ENCODE measurements at regions not wholly inside any gene's neighbourhood (a gene's known extent, or its start where the extent isn't known, plus 50 kb on each side); places are given as distances from the start of the nearest gene placed in this dataset.

DNA sequence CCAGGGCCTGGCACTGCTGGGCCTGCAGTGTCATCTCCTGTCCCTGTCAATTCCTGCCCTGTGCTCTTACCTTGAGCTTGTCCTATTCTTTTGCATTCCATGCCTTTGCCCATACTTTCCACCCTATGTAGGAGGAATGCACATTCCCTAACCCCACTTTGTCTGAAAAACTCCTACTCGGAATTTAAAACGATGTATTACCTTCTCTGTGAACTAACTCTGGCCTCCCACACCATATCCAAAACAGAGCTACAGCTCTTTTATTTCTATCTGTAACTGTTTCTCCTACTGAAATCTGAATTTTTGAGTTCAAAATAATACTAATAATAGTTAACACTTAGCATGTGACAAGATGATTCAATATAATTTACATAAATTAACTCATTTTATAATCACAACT, 353.7 kb downstream of the FRK start:
- TF ChIP-seq ZNF331 (CRISPR knock-in tag; IDR thresholded peaks at IDR 0.05; ENCODE audit: low read depth) (no peak), ZNF462 (CRISPR knock-in tag; IDR thresholded peaks at IDR 0.05) (no peak), ZNF114 (CRISPR knock-in tag; IDR thresholded peaks at IDR 0.05) (no peak), POLR2AphosphoS5 (IDR thresholded peaks at IDR 0.05; ENCODE audit: low read depth) (no peak), JUNB (IDR thresholded peaks at IDR 0.05; ENCODE audit: unreplicated experiment) (no peak), CREB1 (CRISPR knock-in tag; IDR thresholded peaks at IDR 0.05; ENCODE audit: low read depth) (no peak), NANOG (IDR thresholded peaks at IDR 0.05; ENCODE audit: borderline replicate concordance) (no peak), REST (IDR thresholded peaks at IDR 0.05; ENCODE audit: unreplicated experiment) (no peak), EZH2phosphoT487 (IDR thresholded peaks at IDR 0.05; ENCODE audit: unreplicated experiment) (no peak), EZH2 (IDR thresholded peaks at IDR 0.05; ENCODE audit: low read depth, unreplicated experiment) (no peak), STAT1 (IDR thresholded peaks at IDR 0.05; ENCODE audit: unreplicated experiment) (no peak)
- TF ChIP-seq, protein P1, sequence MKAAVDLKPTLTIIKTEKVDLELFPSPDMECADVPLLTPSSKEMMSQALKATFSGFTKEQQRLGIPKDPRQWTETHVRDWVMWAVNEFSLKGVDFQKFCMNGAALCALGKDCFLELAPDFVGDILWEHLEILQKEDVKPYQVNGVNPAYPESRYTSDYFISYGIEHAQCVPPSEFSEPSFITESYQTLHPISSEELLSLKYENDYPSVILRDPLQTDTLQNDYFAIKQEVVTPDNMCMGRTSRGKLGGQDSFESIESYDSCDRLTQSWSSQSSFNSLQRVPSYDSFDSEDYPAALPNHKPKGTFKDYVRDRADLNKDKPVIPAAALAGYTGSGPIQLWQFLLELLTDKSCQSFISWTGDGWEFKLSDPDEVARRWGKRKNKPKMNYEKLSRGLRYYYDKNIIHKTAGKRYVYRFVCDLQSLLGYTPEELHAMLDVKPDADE (IDR thresholded peaks at IDR 0.05) = no peak
- TF ChIP-seq, protein P2, sequence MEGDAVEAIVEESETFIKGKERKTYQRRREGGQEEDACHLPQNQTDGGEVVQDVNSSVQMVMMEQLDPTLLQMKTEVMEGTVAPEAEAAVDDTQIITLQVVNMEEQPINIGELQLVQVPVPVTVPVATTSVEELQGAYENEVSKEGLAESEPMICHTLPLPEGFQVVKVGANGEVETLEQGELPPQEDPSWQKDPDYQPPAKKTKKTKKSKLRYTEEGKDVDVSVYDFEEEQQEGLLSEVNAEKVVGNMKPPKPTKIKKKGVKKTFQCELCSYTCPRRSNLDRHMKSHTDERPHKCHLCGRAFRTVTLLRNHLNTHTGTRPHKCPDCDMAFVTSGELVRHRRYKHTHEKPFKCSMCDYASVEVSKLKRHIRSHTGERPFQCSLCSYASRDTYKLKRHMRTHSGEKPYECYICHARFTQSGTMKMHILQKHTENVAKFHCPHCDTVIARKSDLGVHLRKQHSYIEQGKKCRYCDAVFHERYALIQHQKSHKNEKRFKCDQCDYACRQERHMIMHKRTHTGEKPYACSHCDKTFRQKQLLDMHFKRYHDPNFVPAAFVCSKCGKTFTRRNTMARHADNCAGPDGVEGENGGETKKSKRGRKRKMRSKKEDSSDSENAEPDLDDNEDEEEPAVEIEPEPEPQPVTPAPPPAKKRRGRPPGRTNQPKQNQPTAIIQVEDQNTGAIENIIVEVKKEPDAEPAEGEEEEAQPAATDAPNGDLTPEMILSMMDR (conservative IDR thresholded peaks at IDR 0.05; ENCODE audit: low read depth in 2 of 2) = no peak
- H3K27ac ChIP-seq (ENCODE audit: low read depth) = no peak overlapping the region
- no peaks in the 10 kb centered on the region for H3K4me1 ChIP-seq (ENCODE audit: insufficient read depth)
- no peak for DNase-seq (ENCODE audit: low spot score)
- H3K9me3 Mint-ChIP-seq = no peaks in the 10 kb centered on the region; the same call in 1 of the 3 replicates
- no peaks in the 10 kb centered on the region for H3F3A ChIP-seq (replicated peaks; ENCODE audit: low read depth)
- no peaks in the 10 kb centered on the region; the same call in 1 of the 2 replicates for H4K20me1 ChIP-seq (replicated peaks; ENCODE audit: insufficient read depth)
- no peaks in the 10 kb centered on the region for H3K27me3 ChIP-seq (ENCODE audit: insufficient read depth)
- H3K27me3 Mint-ChIP-seq (ENCODE audit: insufficient read depth, low read depth, poor library complexity) = no peaks in the 10 kb centered on the region
- no peaks in the 10 kb centered on the region for H3K9me2 ChIP-seq (ENCODE audit: insufficient read depth)
- no peak for ATAC-seq
- H3K36me3 ChIP-seq (ENCODE audit: insufficient read depth) = no peaks in the 10 kb centered on the region
- H3K4me3 Mint-ChIP-seq = no peak overlapping the region
- H3K4me2 ChIP-seq = no peak overlapping the region
- H2AFZ ChIP-seq = no peak overlapping the region
- no peaks in the 10 kb centered on the region for H3K79me2 ChIP-seq (replicated peaks; ENCODE audit: insufficient read depth)
- no peak overlapping the region for H3K4me3 ChIP-seq
- H3K27ac Mint-ChIP-seq = peak overlapping the region; percentile 39
- H3K36me3 Mint-ChIP-seq (ENCODE audit: low read depth) = no peaks in the 10 kb centered on the region
- H3K4me1 Mint-ChIP-seq = no peaks in the 10 kb centered on the region

Measured in GM23338 (cell line).